GM12874 (cell line): ENCODE measurements at regions not wholly inside any gene's neighbourhood (a gene's known extent, or its start where the extent isn't known, plus 50 kb on each side); places are given as distances from the start of the nearest gene placed in this dataset.

ENCODE experiments used
- TF ChIP-seq, protein P1 (sequence below): IDR thresholded peaks from 2 replicates; pipeline ENCODE4 v1.5.1; 2011; ENCODE audit warnings: low read depth, mild to moderate bottlenecking, control low read depth, low read length, moderate library complexity; ENCODE audit not compliant: insufficient read depth

DNA sequence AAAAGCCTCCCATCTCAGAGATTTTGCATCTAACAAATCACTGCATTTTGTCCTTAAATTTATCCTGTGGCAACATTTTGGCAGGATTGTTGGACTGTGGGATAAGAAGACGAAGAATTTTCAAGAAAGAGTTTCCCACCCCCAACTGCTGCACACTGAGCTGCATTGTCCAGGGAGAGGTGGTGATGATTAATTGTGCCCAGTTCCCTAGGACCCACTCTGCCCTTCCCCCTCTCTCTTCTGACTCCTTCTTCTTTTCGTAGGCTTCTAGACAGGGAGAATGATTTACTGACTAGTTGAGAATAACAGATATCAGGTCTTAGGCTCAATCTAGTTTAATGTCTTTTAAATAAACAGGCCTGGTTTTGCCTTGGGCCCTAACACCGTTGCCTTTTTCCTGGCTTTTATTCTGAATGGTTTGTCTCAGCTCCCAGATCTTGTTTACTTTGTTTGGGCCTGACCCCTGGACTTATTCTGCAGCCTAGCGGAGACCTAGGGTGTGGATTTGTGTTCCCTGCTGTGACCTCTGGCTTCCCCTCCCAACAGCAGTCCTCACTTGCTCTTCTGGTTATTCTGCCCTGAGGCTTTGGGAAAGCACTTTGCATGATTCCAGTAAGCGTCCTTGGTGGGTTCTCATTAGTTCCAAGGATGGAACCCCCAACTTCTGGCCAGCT is 233.3 kb downstream of the INSIG2 start:
- TF ChIP-seq, protein P1, sequence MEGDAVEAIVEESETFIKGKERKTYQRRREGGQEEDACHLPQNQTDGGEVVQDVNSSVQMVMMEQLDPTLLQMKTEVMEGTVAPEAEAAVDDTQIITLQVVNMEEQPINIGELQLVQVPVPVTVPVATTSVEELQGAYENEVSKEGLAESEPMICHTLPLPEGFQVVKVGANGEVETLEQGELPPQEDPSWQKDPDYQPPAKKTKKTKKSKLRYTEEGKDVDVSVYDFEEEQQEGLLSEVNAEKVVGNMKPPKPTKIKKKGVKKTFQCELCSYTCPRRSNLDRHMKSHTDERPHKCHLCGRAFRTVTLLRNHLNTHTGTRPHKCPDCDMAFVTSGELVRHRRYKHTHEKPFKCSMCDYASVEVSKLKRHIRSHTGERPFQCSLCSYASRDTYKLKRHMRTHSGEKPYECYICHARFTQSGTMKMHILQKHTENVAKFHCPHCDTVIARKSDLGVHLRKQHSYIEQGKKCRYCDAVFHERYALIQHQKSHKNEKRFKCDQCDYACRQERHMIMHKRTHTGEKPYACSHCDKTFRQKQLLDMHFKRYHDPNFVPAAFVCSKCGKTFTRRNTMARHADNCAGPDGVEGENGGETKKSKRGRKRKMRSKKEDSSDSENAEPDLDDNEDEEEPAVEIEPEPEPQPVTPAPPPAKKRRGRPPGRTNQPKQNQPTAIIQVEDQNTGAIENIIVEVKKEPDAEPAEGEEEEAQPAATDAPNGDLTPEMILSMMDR, result no peak

DNA sequence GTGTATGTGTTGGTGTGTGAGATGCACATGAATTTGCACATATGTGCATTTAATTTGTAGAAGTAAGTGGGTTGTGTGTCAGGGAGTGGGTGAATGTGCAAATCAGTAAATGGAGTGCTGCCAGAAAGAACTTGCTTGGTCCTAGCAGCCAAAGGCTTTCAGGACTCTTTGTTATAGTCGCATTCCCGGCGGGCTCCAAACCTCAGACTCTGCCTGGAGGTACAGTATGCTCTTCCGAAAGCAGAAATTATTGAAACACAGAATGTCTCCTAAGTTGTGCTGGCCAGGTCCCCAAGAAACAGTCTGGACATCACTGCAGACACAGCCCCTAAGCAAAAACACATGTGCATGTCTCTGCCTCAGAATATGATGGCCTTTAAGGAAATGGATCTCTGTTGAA is 232.4 kb downstream of the INSIG2 start:
- TF ChIP-seq, protein P1, result no peak

DNA sequence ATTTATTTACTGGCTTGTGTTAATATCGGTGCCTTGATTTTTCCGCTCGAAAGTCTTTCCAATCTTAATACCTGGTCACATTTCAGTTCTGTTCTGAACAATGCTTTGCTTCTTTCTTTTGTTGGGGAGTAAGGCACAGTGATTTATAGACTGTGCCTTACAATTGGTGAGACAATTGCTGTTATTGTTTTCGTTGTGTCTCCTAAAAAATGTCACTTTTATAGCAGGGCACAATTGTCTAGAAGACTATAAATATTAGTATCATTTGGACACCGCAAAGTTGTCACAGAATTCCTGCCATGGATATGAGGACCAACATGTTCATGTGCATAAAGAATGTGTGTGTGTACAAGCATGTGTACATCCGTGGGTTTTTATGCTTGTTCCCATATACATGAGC is 231.9 kb downstream of the INSIG2 start:
- TF ChIP-seq, protein P1, result no peak

DNA sequence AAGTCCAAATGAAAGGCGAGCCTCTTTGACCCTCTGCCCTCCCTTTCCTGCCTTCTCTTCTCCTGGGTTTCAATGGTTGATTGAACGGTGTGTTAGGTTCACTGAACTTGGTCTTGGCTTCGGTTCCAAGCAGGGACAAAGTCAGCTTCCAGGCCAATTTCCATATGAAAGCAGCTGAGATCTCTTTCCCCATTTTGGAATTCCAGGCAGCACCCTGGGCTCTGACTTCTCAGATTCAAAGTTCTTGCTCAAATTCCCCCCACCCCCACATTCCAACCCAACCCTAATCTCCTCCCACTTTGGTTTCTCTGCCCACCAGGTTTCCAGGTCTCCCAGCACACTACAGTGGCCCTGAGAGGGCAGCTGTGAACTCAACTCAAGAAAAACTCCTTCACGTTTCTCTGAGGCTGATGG is 231.0 kb downstream of the INSIG2 start:
- TF ChIP-seq, protein P1, result no peak

DNA sequence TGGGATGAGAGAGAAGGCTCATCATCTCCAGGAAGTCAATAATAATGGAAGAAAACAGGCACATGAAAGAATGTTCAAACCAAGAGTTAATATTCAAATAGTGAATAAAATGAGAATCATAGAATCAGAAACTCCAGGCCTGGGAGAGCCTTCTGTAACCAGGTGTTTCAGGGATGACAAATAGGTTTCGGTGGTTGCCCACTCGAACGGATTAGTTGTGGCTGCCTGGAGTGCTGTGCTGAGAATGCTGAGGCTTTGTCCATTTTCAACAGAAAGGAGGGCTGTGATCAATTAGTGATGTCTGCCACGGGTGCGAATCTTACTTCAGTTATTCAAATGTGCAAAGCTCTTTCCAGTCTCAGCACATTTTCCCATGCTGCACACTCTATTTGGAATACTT is 227.3 kb downstream of the INSIG2 start:
- TF ChIP-seq, protein P1, result no peak

DNA sequence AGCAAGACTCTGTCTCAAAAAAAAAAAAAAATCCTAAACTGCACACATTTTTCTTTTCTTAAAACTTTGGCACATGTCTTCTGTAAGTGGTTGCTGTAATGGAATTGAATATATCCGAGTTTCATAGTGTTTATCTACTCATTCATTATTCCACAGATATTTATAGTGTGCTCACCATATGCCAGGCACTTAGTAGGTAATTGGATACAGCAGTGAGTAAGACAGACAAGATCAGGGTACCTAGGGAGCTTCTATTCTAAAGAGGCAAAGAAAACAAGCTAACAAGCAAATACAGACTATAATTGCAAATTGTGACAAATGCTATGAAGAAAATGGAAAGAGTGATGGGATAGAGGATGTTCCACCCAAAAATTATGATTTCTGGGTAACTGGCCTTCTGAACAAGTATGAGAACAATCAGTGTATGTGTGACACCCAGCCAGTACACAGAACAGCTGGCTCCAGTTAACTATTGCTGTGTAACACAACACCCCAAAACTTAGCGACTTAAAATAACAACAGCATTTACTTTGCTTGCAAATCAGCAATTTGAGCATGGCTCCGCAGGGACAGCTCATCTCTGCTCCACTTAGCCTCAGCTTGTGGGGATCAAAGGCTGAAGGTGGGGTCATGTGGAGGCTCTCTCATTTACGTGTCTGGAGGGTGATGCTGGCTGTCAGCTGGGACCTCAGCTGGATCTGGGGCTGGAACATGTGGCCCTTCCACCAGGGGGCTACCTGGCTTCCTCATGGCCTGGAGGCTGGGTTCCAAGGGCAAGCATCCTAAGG is 224.9 kb downstream of the INSIG2 start:
- TF ChIP-seq, protein P1, result no peak

DNA sequence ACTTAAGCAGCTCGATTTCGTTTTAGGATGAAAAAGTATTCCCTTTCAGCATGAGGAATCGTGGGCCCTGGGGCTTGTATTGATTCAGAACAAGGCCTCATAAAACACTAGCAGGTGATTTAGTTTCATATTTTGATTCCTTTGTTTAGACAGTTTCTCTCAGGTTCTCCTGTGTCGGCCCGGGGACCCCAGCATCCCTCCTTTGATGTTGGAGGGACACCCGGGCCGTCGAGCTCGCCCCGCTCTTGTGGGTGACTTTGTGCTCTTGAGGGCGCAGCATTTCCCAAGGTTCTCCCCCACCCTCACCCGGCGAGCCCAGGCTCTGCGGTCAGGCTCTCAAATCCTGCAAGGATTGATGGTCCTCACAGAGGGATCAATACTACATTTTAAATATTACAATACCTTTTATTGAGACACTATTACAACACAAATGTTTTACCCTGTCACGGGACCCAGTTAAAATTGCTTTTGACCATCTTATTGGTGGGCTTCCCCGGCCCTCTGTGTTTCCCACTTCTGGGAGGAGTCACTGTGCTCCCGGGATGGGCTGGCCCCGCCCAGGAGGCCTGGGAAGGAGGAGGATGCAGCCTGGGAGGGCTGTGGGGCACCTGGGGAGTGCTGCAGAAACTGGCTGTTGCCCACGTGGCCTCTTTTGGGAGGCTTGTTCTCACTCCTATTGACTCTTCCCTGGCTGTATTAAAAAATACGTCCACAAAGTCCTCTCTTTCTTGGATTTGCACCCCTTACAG is 222.6 kb downstream of the INSIG2 start:
- TF ChIP-seq, protein P1, result no peak
